ENCODE measurements at regions not wholly inside any gene's neighbourhood (a gene's known extent, or its start where the extent isn't known, plus 50 kb on each side); places are given as distances from the start of the nearest gene placed in this dataset.
"Not testable (repeated sequence)": the region's sequence is repeated elsewhere in the genome, so short reads cannot be mapped to it uniquely, and the experiment has no call there.

- DNase-seq, result peak; percentile 2
Measured at GRCh38 chr15:38073178-38073946, 138.9 kb downstream of the TMCO5A start.

GRCh38 chr15:38074029-38074428 is 139.6 kb downstream of the TMCO5A start:
- DNase-seq, result no peak

- no peak for DNase-seq
Measured at GRCh38 chr15:38075466-38075865, 141.0 kb downstream of the TMCO5A start.

GRCh38 chr15:38076786-38077185 is 142.3 kb downstream of the TMCO5A start:
- no peak for DNase-seq

GRCh38 chr15:38079236-38079635 is 144.8 kb downstream of the TMCO5A start:
- DNase-seq, result no peak

GRCh38 chr15:38080651-38081275 is 146.3 kb downstream of the TMCO5A start:
- DNase-seq, result no peak

GRCh38 chr15:38084289-38084688 is 149.8 kb downstream of the TMCO5A start:
- no peak for DNase-seq

GRCh38 chr15:38085114-38085513 is 150.7 kb downstream of the TMCO5A start:
- DNase-seq, result no peak

GRCh38 chr15:38085931-38086568 is 151.6 kb downstream of the TMCO5A start:
- DNase-seq, result no peak

GRCh38 chr15:38086611-38087010 is 152.2 kb downstream of the TMCO5A start:
- DNase-seq, result no peak

- no peak for DNase-seq
Measured at GRCh38 chr15:38088971-38089370, 154.5 kb downstream of the TMCO5A start.

GRCh38 chr15:38090223-38090622 is 155.8 kb downstream of the TMCO5A start:
- no peak for DNase-seq

GRCh38 chr15:38090678-38091077 is 156.2 kb downstream of the TMCO5A start:
- DNase-seq, result no peak

GRCh38 chr15:38091078-38091645 is 156.7 kb downstream of the TMCO5A start:
- no peak for DNase-seq

- no peak for DNase-seq
Measured at GRCh38 chr15:38093931-38094330, 158.7 kb upstream of the SPRED1 start.

- no peak for DNase-seq
Measured at GRCh38 chr15:38102972-38103371, 149.7 kb upstream of the SPRED1 start.

GRCh38 chr15:38103564-38103963 is 149.1 kb upstream of the SPRED1 start:
- DNase-seq, result no peak

- no peak for DNase-seq
Measured at GRCh38 chr15:38111070-38111469, 141.6 kb upstream of the SPRED1 start.

GRCh38 chr15:38112406-38112805 is 140.2 kb upstream of the SPRED1 start:
- no peak for DNase-seq

- DNase-seq, result no peak
Measured at GRCh38 chr15:38115121-38115520, 137.5 kb upstream of the SPRED1 start.

GRCh38 chr15:38117781-38118180 is 134.9 kb upstream of the SPRED1 start:
- no peak for DNase-seq

- DNase-seq, result not testable (repeated sequence)
Measured at GRCh38 chr15:38119865-38120264, 132.8 kb upstream of the SPRED1 start.

GRCh38 chr15:38127306-38127771 is 125.3 kb upstream of the SPRED1 start:
- DNase-seq, result no peak

GRCh38 chr15:38128341-38128781 is 124.3 kb upstream of the SPRED1 start:
- DNase-seq, result no peak

Data from NCI-H2227 treated with DMSO at 0.1 percent for 48 hours (cell line).